Lower lobe of right lung (tissue), 2 donors: ENCODE measurements at regions not wholly inside any gene's neighbourhood (a gene's known extent, or its start where the extent isn't known, plus 50 kb on each side); places are given as distances from the start of the nearest gene placed in this dataset.

Experiments
- ATAC-seq, 2 donors: fragments of 200-7000 bp; cut with Tn5 transposase; one replicate each; pipeline ENCODE4 v1.9.1; 2020 to 2022; ENCODE audit warnings: mild to moderate bottlenecking in 2 of 2, moderate library complexity in 2 of 2
- DNase-seq: peaks from one replicate; pipeline ENCODE4 v3.0.0-alpha.2; 2020
- H3K27ac ChIP-seq: fragments of 200-600 bp; one replicate; pipeline ENCODE4 v1.8.0; 2022
- H3K27me3 ChIP-seq: fragments of 200-600 bp; one replicate; pipeline ENCODE4 v1.8.0; 2022; ENCODE audit warnings: low read depth
- H3K36me3 ChIP-seq: fragments of 200-600 bp; one replicate; pipeline ENCODE4 v1.8.0; 2022; ENCODE audit warnings: mild to moderate bottlenecking
- H3K4me1 ChIP-seq: fragments of 200-600 bp; one replicate; pipeline ENCODE4 v1.8.0; 2022
- H3K4me3 ChIP-seq: fragments of 200-600 bp; one replicate; pipeline ENCODE4 v1.8.0; 2022; ENCODE audit warnings: mild to moderate bottlenecking
- H3K9me3 ChIP-seq: fragments of 200-600 bp; one replicate; pipeline ENCODE4 v1.8.0; 2022
- intact Hi-C: fragments of 100-400 bp; cut with DNase I; formaldehyde crosslinking; loops from one replicate; pipeline ENCODE4 v1.11.0; 2022
- TF ChIP-seq, protein P1 (sequence below): fragments of 200-600 bp; IDR thresholded peaks from one replicate; pipeline ENCODE4 v1.8.0; 2022; ENCODE audit warnings: antibody characterized with exemption, mild to moderate bottlenecking
- donor health status: DM: no; HTN: yes; CAD: no; lungs with severe emphysema.

DNA sequence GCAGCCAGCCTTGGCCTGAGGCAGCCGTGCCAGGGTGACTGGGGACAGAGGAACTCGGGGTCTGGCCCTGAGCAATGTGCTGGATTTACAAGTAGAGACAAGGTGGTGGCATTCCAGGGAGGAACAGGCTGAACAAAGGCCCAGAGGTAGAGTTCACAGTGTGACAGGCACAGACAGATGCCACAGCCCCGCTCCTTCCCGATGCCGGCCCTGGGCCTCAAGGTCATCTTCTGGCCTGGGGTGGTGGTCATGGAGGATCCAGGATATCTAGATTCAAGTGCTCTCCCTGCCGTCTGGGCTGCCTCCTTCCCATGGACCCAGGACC is 68.9 kb upstream of the COL13A1 start:
- no peak for ATAC-seq
- peaks cover 7% of the 10 kb centered on the region for H3K4me1 ChIP-seq
- H3K9me3 ChIP-seq, result no peaks in the 10 kb centered on the region
- no peak overlapping the region for H3K4me3 ChIP-seq
- H3K27ac ChIP-seq, result no peak overlapping the region
- DNase-seq, result no peak
- TF ChIP-seq, protein P1, sequence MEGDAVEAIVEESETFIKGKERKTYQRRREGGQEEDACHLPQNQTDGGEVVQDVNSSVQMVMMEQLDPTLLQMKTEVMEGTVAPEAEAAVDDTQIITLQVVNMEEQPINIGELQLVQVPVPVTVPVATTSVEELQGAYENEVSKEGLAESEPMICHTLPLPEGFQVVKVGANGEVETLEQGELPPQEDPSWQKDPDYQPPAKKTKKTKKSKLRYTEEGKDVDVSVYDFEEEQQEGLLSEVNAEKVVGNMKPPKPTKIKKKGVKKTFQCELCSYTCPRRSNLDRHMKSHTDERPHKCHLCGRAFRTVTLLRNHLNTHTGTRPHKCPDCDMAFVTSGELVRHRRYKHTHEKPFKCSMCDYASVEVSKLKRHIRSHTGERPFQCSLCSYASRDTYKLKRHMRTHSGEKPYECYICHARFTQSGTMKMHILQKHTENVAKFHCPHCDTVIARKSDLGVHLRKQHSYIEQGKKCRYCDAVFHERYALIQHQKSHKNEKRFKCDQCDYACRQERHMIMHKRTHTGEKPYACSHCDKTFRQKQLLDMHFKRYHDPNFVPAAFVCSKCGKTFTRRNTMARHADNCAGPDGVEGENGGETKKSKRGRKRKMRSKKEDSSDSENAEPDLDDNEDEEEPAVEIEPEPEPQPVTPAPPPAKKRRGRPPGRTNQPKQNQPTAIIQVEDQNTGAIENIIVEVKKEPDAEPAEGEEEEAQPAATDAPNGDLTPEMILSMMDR, result no peak
- intact Hi-C loops, result no loop called here
- H3K27me3 ChIP-seq, result no peaks in the 10 kb centered on the region
- H3K36me3 ChIP-seq, result no peaks in the 10 kb centered on the region

DNA sequence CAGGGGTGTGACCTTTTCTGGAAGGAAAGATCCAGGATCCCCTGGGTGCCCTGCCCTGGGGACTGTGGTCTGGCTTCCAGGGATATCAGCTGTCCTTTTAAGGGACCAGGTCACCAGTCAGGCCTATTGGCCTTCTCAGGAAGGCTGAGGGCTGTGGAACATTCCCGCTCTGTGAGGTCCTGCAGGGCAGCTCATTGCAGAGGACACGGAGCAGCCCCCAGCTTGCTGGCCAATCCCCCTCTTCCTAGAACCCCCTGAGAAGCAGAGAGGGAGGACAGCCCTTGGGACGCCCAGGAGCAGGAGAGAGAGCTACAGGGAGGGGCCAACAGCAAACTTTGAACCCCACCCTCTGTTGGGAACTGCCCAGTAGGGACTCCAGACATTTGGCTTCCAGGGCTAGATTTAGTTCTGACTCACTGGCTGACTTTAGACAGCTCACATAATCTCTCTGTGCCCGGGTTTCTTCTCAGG is 67.9 kb upstream of the COL13A1 start:
- TF ChIP-seq, protein P1, result no peak
- intact Hi-C loops, result no loop called here
- Histone ChIP-seq H3K4me1 (no peaks in the 10 kb centered on the region), H3K27me3 (no peaks in the 10 kb centered on the region), H3K36me3 (no peaks in the 10 kb centered on the region), H3K27ac (no peak overlapping the region), H3K9me3 (no peaks in the 10 kb centered on the region), H3K4me3 (no peak overlapping the region)
- DNase-seq, result no peak
- ATAC-seq, result no peak

DNA sequence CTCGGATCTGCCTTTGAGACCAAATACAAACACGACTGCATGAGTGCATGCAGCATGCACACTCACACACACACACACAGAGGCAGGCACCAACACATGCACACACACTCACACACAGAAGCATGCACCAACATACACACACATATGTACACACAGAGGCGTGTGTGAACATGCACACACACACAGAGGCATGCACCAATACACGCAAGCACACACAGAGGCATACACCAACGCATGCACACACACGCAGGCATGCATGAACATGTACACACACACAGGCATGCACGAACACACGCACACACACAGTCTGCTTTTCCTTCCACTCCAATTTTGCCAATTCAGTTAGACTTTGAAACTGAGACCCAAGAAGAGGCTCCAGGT is 67.3 kb upstream of the COL13A1 start:
- intact Hi-C loops, result no loop called here

DNA sequence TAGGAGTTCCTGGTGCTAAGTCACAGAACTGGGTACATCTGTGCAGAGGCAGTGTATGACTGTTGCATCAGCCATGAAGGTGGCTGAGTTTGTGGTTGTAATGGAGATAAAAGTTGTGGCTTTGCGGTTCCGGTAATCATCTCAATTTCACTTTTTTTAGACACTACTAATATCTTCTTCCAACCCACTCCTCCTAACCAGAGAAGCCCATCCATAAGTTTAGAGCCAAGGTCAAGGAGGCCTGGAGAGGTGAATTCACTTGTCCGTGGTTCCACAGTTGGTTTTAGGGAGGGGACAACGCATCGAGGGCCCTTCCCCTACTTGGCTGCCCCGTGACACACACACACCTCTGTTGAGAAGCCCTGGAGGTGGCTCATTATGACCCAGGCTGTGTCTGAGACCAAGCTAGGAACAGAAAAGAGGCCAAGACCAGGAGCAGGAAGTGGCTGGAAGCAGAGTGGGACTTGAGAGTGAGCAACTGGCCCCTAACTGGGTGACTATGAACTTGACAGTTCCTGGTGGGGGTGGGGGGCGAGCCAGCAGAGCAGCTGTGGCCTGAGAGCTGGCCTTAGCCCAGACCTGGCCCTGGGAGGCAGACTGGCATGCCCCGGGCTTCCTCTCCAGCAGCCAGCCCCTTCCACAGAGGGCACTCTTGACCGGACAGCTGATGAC is 66.8 kb upstream of the COL13A1 start:
- TF ChIP-seq, protein P1, result no peak
- Histone ChIP-seq H3K4me1 (no peaks in the 10 kb centered on the region), H3K4me3 (no peak overlapping the region), H3K27me3 (no peaks in the 10 kb centered on the region), H3K27ac (no peak overlapping the region), H3K9me3 (no peaks in the 10 kb centered on the region), H3K36me3 (no peaks in the 10 kb centered on the region)
- intact Hi-C loops, result no loop called here
- ATAC-seq (no peak), DNase-seq (no peak)

More for the DNA sequence above, 67.3 kb upstream of the COL13A1 start:
- DNase-seq (no peak), ATAC-seq (no peak)
- Histone ChIP-seq H3K27ac (no peak overlapping the region), H3K36me3 (no peaks in the 10 kb centered on the region), H3K9me3 (no peaks in the 10 kb centered on the region), H3K4me1 (no peaks in the 10 kb centered on the region), H3K4me3 (no peak overlapping the region), H3K27me3 (no peaks in the 10 kb centered on the region)
- TF ChIP-seq, protein P1, result no peak

DNA sequence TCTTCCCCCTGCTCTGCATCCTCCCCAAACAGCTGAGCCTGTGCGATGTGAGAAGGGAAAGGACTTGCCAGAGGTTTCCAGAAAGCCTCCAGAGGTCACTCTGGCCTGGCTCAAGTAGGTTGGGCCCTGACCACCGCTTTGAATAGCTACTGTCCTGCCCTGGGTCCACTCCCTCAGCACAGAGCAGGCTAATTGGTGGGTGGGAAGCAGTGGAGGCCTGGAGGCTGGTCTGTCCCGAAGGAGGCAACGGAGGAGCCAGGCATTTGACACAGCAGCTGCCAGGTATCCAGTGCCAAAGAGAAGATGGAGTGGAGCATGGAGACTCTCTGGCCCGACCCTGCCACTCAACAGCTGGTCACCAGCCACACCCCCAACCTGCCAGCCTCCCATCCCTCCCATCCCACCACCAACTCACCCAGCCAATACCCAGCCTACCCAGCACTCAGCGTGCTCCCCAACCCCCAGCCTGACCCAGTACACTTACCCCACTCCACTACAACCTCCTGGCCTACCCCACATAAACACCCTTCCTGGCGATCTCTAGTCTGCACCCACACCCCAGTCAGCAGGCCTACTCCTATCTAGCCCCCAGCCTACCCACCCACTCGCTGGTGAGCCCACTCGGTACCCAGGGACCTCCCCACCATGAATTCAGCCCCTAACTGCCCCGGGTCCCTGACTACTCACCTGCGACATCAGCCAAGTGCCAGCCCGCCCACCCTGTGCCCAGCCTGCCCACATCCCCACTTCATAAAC is 64.6 kb upstream of the COL13A1 start:
- intact Hi-C loops, result no loop called here
- no peak overlapping the region for H3K4me3 ChIP-seq
- DNase-seq, result no peak

More for the DNA sequence above, 64.6 kb upstream of the COL13A1 start:
- Histone ChIP-seq H3K9me3 (no peaks in the 10 kb centered on the region), H3K27me3 (peaks cover 5% of the 10 kb centered on the region), H3K36me3 (no peaks in the 10 kb centered on the region), H3K4me1 (no peaks in the 10 kb centered on the region), H3K27ac (no peak overlapping the region)
- ATAC-seq, result no peak
- TF ChIP-seq, protein P1, result no peak
